Chondrocyte (in vitro differentiated cells): ENCODE measurements at regions not wholly inside any gene's neighbourhood (a gene's known extent, or its start where the extent isn't known, plus 50 kb on each side); places are given as distances from the start of the nearest gene placed in this dataset.

Experiments
- DNase-seq: peaks from one replicate; pipeline ENCODE4 v3.0.0; 2021; ENCODE audit warnings: mixed read lengths, low spot score
- H3K27ac Mint-ChIP-seq: one replicate; pipeline ENCODE4 v1.8.0; 2021; ENCODE audit warnings: mild to moderate bottlenecking, moderate library complexity, mixed read lengths; ENCODE audit not compliant: unreplicated experiment
- H3K27me3 Mint-ChIP-seq: 2 replicates; pipeline ENCODE4 v1.8.0; 2021; ENCODE audit warnings: low read depth, mixed read lengths
- H3K36me3 Mint-ChIP-seq: 2 replicates; pipeline ENCODE4 v1.8.0; 2021; ENCODE audit warnings: low read depth, mixed read lengths
- H3K4me1 Mint-ChIP-seq: 2 replicates; pipeline ENCODE4 v1.8.0; 2021; ENCODE audit warnings: low read depth, mild to moderate bottlenecking, mixed read lengths
- H3K4me3 Mint-ChIP-seq: one replicate; pipeline ENCODE4 v1.8.0; 2021; ENCODE audit warnings: mild to moderate bottlenecking, moderate library complexity, mixed read lengths; ENCODE audit not compliant: unreplicated experiment
- H3K9me3 Mint-ChIP-seq: 2 replicates; pipeline ENCODE4 v1.8.0; 2021; ENCODE audit warnings: low read depth, mixed read lengths
- TF ChIP-seq, protein P1 (sequence below): fragments of 200-600 bp; sonication (generic); IDR thresholded peaks from 2 replicates; pipeline ENCODE4 v1.5.0; 2021; ENCODE audit warnings: antibody characterized with exemption, mild to moderate bottlenecking, moderate library complexity

DNA sequence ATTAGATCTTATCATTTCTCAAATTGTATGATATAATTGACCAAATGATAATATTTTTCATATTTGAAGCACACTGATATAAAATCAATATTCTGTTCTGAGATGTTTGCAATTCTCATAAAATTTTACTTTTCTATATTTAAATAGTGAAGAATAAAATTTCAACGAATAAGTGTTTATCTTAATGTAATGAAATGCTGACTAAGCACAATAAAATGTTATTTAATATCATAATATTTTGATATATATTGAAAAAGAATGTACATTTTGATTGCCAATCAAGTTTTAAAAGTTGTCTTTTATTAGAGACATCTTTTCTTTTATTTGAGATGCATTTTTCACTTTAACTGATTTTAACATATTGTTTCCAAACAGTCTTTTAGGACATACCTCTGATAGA, 416.1 kb downstream of the TAF11L14 start:
- Mint-ChIP-seq H3K27me3 (no peaks in the 10 kb centered on the region), H3K27ac (no peak overlapping the region), H3K9me3 (no peaks in the 10 kb centered on the region), H3K4me3 (no peak overlapping the region), H3K36me3 (no peaks in the 10 kb centered on the region), H3K4me1 (no peaks in the 10 kb centered on the region)
- TF ChIP-seq, protein P1, sequence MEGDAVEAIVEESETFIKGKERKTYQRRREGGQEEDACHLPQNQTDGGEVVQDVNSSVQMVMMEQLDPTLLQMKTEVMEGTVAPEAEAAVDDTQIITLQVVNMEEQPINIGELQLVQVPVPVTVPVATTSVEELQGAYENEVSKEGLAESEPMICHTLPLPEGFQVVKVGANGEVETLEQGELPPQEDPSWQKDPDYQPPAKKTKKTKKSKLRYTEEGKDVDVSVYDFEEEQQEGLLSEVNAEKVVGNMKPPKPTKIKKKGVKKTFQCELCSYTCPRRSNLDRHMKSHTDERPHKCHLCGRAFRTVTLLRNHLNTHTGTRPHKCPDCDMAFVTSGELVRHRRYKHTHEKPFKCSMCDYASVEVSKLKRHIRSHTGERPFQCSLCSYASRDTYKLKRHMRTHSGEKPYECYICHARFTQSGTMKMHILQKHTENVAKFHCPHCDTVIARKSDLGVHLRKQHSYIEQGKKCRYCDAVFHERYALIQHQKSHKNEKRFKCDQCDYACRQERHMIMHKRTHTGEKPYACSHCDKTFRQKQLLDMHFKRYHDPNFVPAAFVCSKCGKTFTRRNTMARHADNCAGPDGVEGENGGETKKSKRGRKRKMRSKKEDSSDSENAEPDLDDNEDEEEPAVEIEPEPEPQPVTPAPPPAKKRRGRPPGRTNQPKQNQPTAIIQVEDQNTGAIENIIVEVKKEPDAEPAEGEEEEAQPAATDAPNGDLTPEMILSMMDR = no peak
- no peak for DNase-seq

DNA sequence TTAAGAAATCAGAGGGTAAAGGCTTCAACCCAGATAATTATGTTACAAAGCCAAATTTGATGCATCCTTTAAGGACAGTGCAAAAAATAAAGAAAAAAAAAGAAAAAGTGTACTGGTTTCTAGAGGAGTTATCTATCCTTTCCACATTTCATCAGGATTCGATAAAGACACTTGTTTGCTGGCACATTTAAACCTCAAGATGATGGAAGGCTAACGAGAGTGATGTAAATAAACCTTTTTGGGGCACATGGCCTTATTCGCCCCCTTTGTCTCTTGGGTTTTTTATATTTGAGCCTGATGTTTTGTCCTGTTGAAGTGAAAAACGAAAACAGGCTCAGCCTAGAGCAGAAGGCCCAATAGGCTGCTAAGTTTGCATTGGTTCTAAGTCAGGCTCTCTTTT, 416.5 kb downstream of the TAF11L14 start:
- no peak overlapping the region for H3K4me3 Mint-ChIP-seq
- no peak for DNase-seq
- no peaks in the 10 kb centered on the region for H3K4me1 Mint-ChIP-seq
- no peak overlapping the region for H3K27ac Mint-ChIP-seq
- H3K36me3 Mint-ChIP-seq = no peaks in the 10 kb centered on the region
- no peaks in the 10 kb centered on the region for H3K9me3 Mint-ChIP-seq
- H3K27me3 Mint-ChIP-seq = no peaks in the 10 kb centered on the region
- TF ChIP-seq, protein P1 = no peak

GRCh38 chr5:18051953-18052352, 417.7 kb downstream of the TAF11L14 start:
- no peaks in the 10 kb centered on the region for H3K4me1 Mint-ChIP-seq
- H3K27ac Mint-ChIP-seq = no peak overlapping the region
- no peak overlapping the region for H3K4me3 Mint-ChIP-seq

GRCh38 chr5:18052569-18052968, 418.3 kb downstream of the TAF11L14 start:
- Mint-ChIP-seq H3K4me3 (no peak overlapping the region), H3K27ac (no peak overlapping the region), H3K4me1 (no peaks in the 10 kb centered on the region), H3K36me3 (no peaks in the 10 kb centered on the region), H3K27me3 (no peaks in the 10 kb centered on the region), H3K9me3 (no peaks in the 10 kb centered on the region)
- DNase-seq = no peak
- TF ChIP-seq, protein P1 = peak; percentile 56

More at GRCh38 chr5:18051953-18052352, 417.7 kb downstream of the TAF11L14 start:
- no peaks in the 10 kb centered on the region for H3K27me3 Mint-ChIP-seq
- no peak for DNase-seq
- H3K9me3 Mint-ChIP-seq = no peaks in the 10 kb centered on the region
- TF ChIP-seq, protein P1 = no peak
- H3K36me3 Mint-ChIP-seq = no peaks in the 10 kb centered on the region

GRCh38 chr5:18057725-18058124, 423.5 kb downstream of the TAF11L14 start:
- Mint-ChIP-seq H3K4me3 (no peak overlapping the region), H3K27ac (no peak overlapping the region), H3K36me3 (no peaks in the 10 kb centered on the region), H3K9me3 (peaks cover 3% of the 10 kb centered on the region), H3K27me3 (no peaks in the 10 kb centered on the region), H3K4me1 (no peaks in the 10 kb centered on the region)
- TF ChIP-seq, protein P1 = no peak
- no peak for DNase-seq
